K562 (cell line): ENCODE measurements at regions not wholly inside any gene's neighbourhood (a gene's known extent, or its start where the extent isn't known, plus 50 kb on each side); places are given as distances from the start of the nearest gene placed in this dataset.

Source experiments
- ATAC-seq: fragments of 200-7000 bp; cut with Tn5 transposase; 3 replicates; pipeline ENCODE4 v1.9.1; 2020; ENCODE audit warnings: moderate library complexity
- BruUV-seq: library from RNA; stranded (reverse); fragments of 400-500 nt; replicated peaks from 2 replicates; lab custom pipeline; 2021; lab: Mats Ljungman, UMichigan
- CTCF ChIA-PET: fragments of 300-600 bp; formaldehyde crosslinking; extraction: SDS; loops from one replicate; lab custom pipeline; 2021; ENCODE audit warnings: low intra/inter-chr PET ratio; lab: Yijun Ruan, JAX
- POLR2A ChIA-PET: fragments of 300-600, 350-650 bp; sonication (Branson Sonifier 250); formaldehyde crosslinking; extraction: SDS; loops from one replicate; lab custom pipeline; 2021; ENCODE audit warnings: antibody characterized with exemption, inconsistent platforms; lab: Yijun Ruan, JAX
- DNase-seq, 4 experiments: peaks; one replicate each; pipeline versions ENCODE4 v3.0.0 to v3.0.0-alpha.2; 2011 to 2018; ENCODE audit warnings: low spot score in 3 of 4, mixed read lengths in 3 of 4; ENCODE audit errors: extremely low read depth in 1 of 4
- FAIRE-seq: peaks from 2 replicates; lab custom pipeline; 2011; peaks lifted over from hg19 to GRCh38; lab: Jason Lieb, UNC
- H2AFZ ChIP-seq: 2 replicates; pipeline ENCODE4 v1.6.0; 2011; ENCODE audit warnings: low read depth, low read length, control low read depth, inconsistent platforms
- H3K27ac ChIP-seq: fragments of 200-600 bp; 3 replicates; pipeline ENCODE4 v1.8.0; 2011; ENCODE audit warnings: low read depth, mild to moderate bottlenecking, control low read depth, inconsistent platforms, low read length, moderate library complexity, mixed read lengths; ENCODE audit errors: extremely low read depth
- H3K27me3 ChIP-seq, 2 experiments: fragments of 300-600 bp in 1 of 2; 2 replicates in 1 of 2; 3 replicates in 1 of 2; pipeline versions ENCODE4 v1.6.0 to v1.8.0; 2011; ENCODE audit warnings: inconsistent platforms in 2 of 2, low read length in 2 of 2, mild to moderate bottlenecking in 1 of 2, mixed read lengths in 1 of 2, moderate library complexity in 1 of 2; ENCODE audit not compliant: control insufficient read depth in 2 of 2, insufficient read depth in 2 of 2
- H3K36me3 ChIP-seq: fragments of 300-600 bp; 3 replicates; pipeline ENCODE4 v1.8.0; 2011; ENCODE audit warnings: mild to moderate bottlenecking, low read length, inconsistent platforms; ENCODE audit not compliant: control insufficient read depth, insufficient read depth
- H3K4me1 ChIP-seq, 2 experiments: fragments of 200-600 bp in 1 of 2; replicated peaks in 1 of 2; 2 replicates in 1 of 2; 3 replicates in 1 of 2; pipeline versions ENCODE4 v1.5.1 to v1.8.0; 2011; ENCODE audit warnings: inconsistent platforms in 2 of 2, low read length in 2 of 2, mild to moderate bottlenecking in 1 of 2, mixed read lengths in 1 of 2, moderate library complexity in 1 of 2; ENCODE audit not compliant: control insufficient read depth in 2 of 2, insufficient read depth in 2 of 2
- H3K4me2 ChIP-seq: 2 replicates; pipeline ENCODE4 v1.6.1; 2011; ENCODE audit warnings: low read length, control low read depth, inconsistent platforms, mixed read lengths; ENCODE audit not compliant: insufficient read depth
- H3K4me3 ChIP-seq: fragments of 200-600 bp; sonication (generic), shearing (Covaris generic); 2 replicates; pipeline ENCODE4 v1.5.1; 2016; ENCODE audit warnings: control low read depth, inconsistent platforms
- H3K79me2 ChIP-seq: fragments of 200-600 bp; 3 replicates; pipeline ENCODE4 v1.8.0; 2011; ENCODE audit warnings: low read length, inconsistent platforms; ENCODE audit not compliant: control insufficient read depth, insufficient read depth
- H3K9ac ChIP-seq, 2 experiments: 2 replicates each; pipeline versions ENCODE4 v1.6.0 to v1.6.1; 2011; ENCODE audit warnings: low read depth in 2 of 2, low read length in 2 of 2, control low read depth in 1 of 2, inconsistent platforms in 1 of 2, mild to moderate bottlenecking in 1 of 2, mixed read lengths in 1 of 2; ENCODE audit not compliant: insufficient read depth in 1 of 2
- H3K9me1 ChIP-seq: one replicate; pipeline ENCODE4 v1.6.0; 2011; ENCODE audit warnings: inconsistent platforms, mild to moderate bottlenecking, low read length, moderate library complexity; ENCODE audit not compliant: control insufficient read depth, insufficient read depth
- H3K9me3 ChIP-seq: replicated peaks from 2 replicates; pipeline ENCODE4 v1.5.1; 2011; ENCODE audit warnings: low read depth, low read length, inconsistent platforms; ENCODE audit not compliant: control insufficient read depth, insufficient read depth
- H4K20me1 ChIP-seq: replicated peaks from 2 replicates; pipeline ENCODE4 v1.6.1; 2011; ENCODE audit warnings: low read length, inconsistent platforms, mixed read lengths; ENCODE audit not compliant: control insufficient read depth, insufficient read depth
- C11orf30 ChIP-seq: fragments of 450-650 bp; IDR thresholded peaks from 2 replicates; pipeline ENCODE4 v1.6.1; 2016; ENCODE audit warnings: low read depth, mild to moderate bottlenecking
- MAFF ChIP-seq: IDR thresholded peaks from 2 replicates; pipeline ENCODE4 v1.6.1; 2012; ENCODE audit warnings: low read length, improper control_type of control experiment
- MAFG ChIP-seq: fragments of 450-650 bp; conservative IDR thresholded peaks from 2 replicates; pipeline ENCODE4 v1.6.1; 2016; ENCODE audit warnings: missing genetic modification characterization, missing compliant biosample characterization
- MAFK ChIP-seq: IDR thresholded peaks from 2 replicates; pipeline ENCODE4 v1.6.1; 2011; ENCODE audit warnings: low read length, improper control_type of control experiment
- SRSF1 ChIP-seq: fragments of 200-400 bp; formaldehyde crosslinking; IDR thresholded peaks from 2 replicates; pipeline ENCODE4 v1.6.1; 2017; ENCODE audit warnings: mild to moderate bottlenecking, low read depth, low read length, moderate library complexity
- TBP ChIP-seq: optimal IDR thresholded peaks from 2 replicates; pipeline ENCODE3; 2011; ENCODE audit warnings: low read depth, low read length, improper control_type of control experiment
- ZNF316 ChIP-seq: fragments of 450-650 bp; IDR thresholded peaks from 2 replicates; pipeline ENCODE4 v1.6.1; 2016
- ZNF436 ChIP-seq: fragments of 250-450, 450-650 bp; sonication (Bioruptor Pico); formaldehyde crosslinking; IDR thresholded peaks from 2 replicates; pipeline ENCODE4 v1.7.0; 2020; ENCODE audit warnings: mild to moderate bottlenecking
- WGBS: fragments of 100-300 bp; shearing (Covaris generic); methylation state at CpG from one replicate; pipeline ENCODE4 v1.1.6; 2016; ENCODE audit warnings: low coverage, mixed read lengths; ENCODE audit not compliant: insufficient coverage; ENCODE audit errors: missing lambda C conversion rate; 5-methylcytosine and 5-hydroxymethylcytosine counted together
- in situ Hi-C: fragments of 300-500 bp; cut with MboI; formaldehyde crosslinking; loops from 4 replicates; pipeline ENCODE4 v1.15.0; 2018; ENCODE audit warnings: inconsistent platforms, mixed read lengths
- intact Hi-C: fragments of 100-400 bp; cut with micrococcal nuclease; formaldehyde crosslinking; loops from 2 replicates; pipeline ENCODE4 v1.14.2; 2022
- TF ChIP-seq, protein P1 (sequence below): sonication (generic); formaldehyde crosslinking; IDR thresholded peaks from 2 replicates; pipeline ENCODE4 v1.8.0; 2022; ENCODE audit warnings: mild to moderate bottlenecking, missing genetic modification reagents
- TF ChIP-seq, protein P2 (sequence below): fragments of 250-450 bp; sonication (Bioruptor Pico); IDR thresholded peaks from 2 replicates; pipeline ENCODE4 v1.4.0; 2020; ENCODE audit warnings: mild to moderate bottlenecking, moderate library complexity

DNA sequence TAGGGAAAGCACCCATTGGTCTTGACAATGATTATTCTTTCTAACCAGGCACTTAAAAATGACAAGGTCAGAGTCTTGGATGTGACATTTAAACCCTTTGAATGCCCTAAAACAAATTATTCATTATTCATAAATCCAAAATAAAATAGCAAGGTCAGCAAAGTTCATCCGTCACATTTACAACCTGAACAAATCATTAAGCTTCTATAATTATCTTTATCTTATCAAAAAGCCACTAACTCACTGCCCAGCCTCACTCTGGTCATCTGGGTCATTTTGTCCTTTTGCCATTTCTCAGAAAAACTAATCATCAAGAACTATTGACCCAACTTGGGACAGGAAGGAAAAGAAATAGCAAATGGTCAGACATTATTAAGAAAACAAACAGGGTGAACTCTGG is 507.3 kb upstream of the CDH8 start:
- Histone ChIP-seq H3K9me1 (no peaks in the 10 kb centered on the region), H3K4me2 (no peak overlapping the region), H4K20me1 (no peaks in the 10 kb centered on the region), H3K4me3 (no peak overlapping the region), H3K9me3 (no peaks in the 10 kb centered on the region), H3K79me2 (no peaks in the 10 kb centered on the region), H2AFZ (no peak overlapping the region), H3K36me3 (no peaks in the 10 kb centered on the region), H3K4me1 (no peaks in the 10 kb centered on the region), H3K27me3 (no peaks in the 10 kb centered on the region), H3K27ac (no peak overlapping the region), H3K9ac (no peak overlapping the region)
- ChIA-PET POLR2A (no interaction called here), CTCF (no interaction called here)
- in situ Hi-C loops (no loop called here), intact Hi-C loops (no loop called here)
- ATAC-seq (no peak), FAIRE-seq (no peak), DNase-seq (no peak)
- TF ChIP-seq MAFF (peak; percentile 62), ZNF436 (CRISPR knock-in tag) (no peak), SRSF1 (no peak), ZNF316 (peak; percentile 61; the same call in 1 of the 2 replicates), MAFG (0 out of 2 replicates have a peak, but pooled peaks have one; percentile 32), C11orf30 (peak; percentile 37; the same call in 1 of the 2 replicates), MAFK (peak; percentile 77), TBP (no peak)
- TF ChIP-seq, protein P1, sequence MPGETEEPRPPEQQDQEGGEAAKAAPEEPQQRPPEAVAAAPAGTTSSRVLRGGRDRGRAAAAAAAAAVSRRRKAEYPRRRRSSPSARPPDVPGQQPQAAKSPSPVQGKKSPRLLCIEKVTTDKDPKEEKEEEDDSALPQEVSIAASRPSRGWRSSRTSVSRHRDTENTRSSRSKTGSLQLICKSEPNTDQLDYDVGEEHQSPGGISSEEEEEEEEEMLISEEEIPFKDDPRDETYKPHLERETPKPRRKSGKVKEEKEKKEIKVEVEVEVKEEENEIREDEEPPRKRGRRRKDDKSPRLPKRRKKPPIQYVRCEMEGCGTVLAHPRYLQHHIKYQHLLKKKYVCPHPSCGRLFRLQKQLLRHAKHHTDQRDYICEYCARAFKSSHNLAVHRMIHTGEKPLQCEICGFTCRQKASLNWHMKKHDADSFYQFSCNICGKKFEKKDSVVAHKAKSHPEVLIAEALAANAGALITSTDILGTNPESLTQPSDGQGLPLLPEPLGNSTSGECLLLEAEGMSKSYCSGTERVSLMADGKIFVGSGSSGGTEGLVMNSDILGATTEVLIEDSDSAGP: no peak
- TF ChIP-seq, protein P2, sequence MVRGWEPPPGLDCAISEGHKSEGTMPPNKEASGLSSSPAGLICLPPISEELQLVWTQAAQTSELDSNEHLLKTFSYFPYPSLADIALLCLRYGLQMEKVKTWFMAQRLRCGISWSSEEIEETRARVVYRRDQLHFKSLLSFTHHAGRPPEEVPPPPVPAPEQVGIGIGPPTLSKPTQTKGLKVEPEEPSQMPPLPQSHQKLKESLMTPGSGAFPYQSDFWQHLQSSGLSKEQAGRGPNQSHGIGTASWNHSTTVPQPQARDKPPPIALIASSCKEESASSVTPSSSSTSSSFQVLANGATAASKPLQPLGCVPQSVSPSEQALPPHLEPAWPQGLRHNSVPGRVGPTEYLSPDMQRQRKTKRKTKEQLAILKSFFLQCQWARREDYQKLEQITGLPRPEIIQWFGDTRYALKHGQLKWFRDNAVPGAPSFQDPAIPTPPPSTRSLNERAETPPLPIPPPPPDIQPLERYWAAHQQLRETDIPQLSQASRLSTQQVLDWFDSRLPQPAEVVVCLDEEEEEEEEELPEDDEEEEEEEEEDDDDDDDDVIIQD (CRISPR knock-in tag): no peak
- BruUV-seq: no TSS peak
- 8% methylated on average over 1 of the region's 1 CpG for whole genome bisulfite sequencing
